Neural cell (in vitro differentiated cells): ENCODE measurements at regions not wholly inside any gene's neighbourhood (a gene's known extent, or its start where the extent isn't known, plus 50 kb on each side); places are given as distances from the start of the nearest gene placed in this dataset.

Experiments
- H2AFZ ChIP-seq: fragments of 200-600, 300-800 bp; sonication (generic), shearing (Covaris generic); 2 replicates; pipeline ENCODE4 v1.6.0; 2014; ENCODE audit warnings: low read depth, mild to moderate bottlenecking, antibody characterized with exemption, low read length, moderate library complexity
- H3F3A ChIP-seq: fragments of 200-600 bp; shearing (Covaris generic); 2 replicates; pipeline ENCODE4 v1.6.1; 2016; ENCODE audit warnings: mild to moderate bottlenecking, moderate library complexity, mixed read lengths, antibody characterized with exemption, low read length; ENCODE audit not compliant: insufficient read depth, poor library complexity, severe bottlenecking
- H3K27ac ChIP-seq: fragments of 200-600, 300-800 bp; sonication (generic), shearing (Covaris generic); 2 replicates; pipeline ENCODE4 v1.5.1; 2014; ENCODE audit warnings: mild to moderate bottlenecking, low read length, moderate library complexity
- H3K27me3 ChIP-seq: fragments of 300-800, 200-600 bp; sonication (generic), shearing (Covaris generic); 2 replicates; pipeline ENCODE4 v1.6.0; 2014; ENCODE audit warnings: mild to moderate bottlenecking, low read depth, low read length, moderate library complexity; ENCODE audit not compliant: insufficient read depth
- H3K36me3 ChIP-seq: fragments of 300-800, 200-600 bp; sonication (generic), shearing (Covaris generic); 2 replicates; pipeline ENCODE4 v1.5.1; 2014; ENCODE audit warnings: mild to moderate bottlenecking, antibody characterized with exemption, low read length, moderate library complexity; ENCODE audit not compliant: insufficient read depth
- H3K4me2 ChIP-seq: fragments of 300-800, 200-600 bp; sonication (generic), shearing (Covaris generic); 2 replicates; pipeline ENCODE4 v1.6.0; 2014; ENCODE audit warnings: mild to moderate bottlenecking, low read length
- H3K4me3 ChIP-seq: fragments of 300-800, 200-600 bp; sonication (generic), shearing (Covaris generic); 2 replicates; pipeline ENCODE4 v1.5.1; 2014; ENCODE audit warnings: mild to moderate bottlenecking, low read length, moderate library complexity
- H3K79me2 ChIP-seq: fragments of 200-600 bp; shearing (Covaris generic); replicated peaks from 2 replicates; pipeline ENCODE4 v1.6.0; 2014; ENCODE audit warnings: mild to moderate bottlenecking, low read length, moderate library complexity; ENCODE audit not compliant: insufficient read depth
- H3K9ac ChIP-seq: fragments of 300-800, 200-600 bp; sonication (generic), shearing (Covaris generic); 2 replicates; pipeline ENCODE4 v1.6.1; 2016; ENCODE audit warnings: mild to moderate bottlenecking, low read length, mixed read lengths
- H3K9me2 ChIP-seq: fragments of 200-600 bp; shearing (Covaris generic); 2 replicates; pipeline ENCODE4 v1.6.1; 2016; ENCODE audit warnings: mild to moderate bottlenecking, low read length, mixed read lengths; ENCODE audit not compliant: insufficient read depth
- H3K9me3 ChIP-seq: fragments of 200-600, 300-800 bp; sonication (generic), shearing (Covaris generic); 2 replicates; pipeline ENCODE4 v1.6.1; 2016; ENCODE audit warnings: mild to moderate bottlenecking, mixed run types, low read length, moderate library complexity, mixed read lengths
- H4K20me1 ChIP-seq: fragments of 200-600 bp; shearing (Covaris generic); 2 replicates; pipeline ENCODE4 v1.6.1; 2016; ENCODE audit warnings: mild to moderate bottlenecking, mixed run types; ENCODE audit not compliant: insufficient read depth
- EP300 ChIP-seq: fragments of 450-650 bp; conservative IDR thresholded peaks from 2 replicates; pipeline ENCODE4 v1.6.1; 2014; ENCODE audit warnings: antibody characterized with exemption, mild to moderate bottlenecking, moderate library complexity; ENCODE audit not compliant: poor library complexity, severe bottlenecking
- EZH2 ChIP-seq: fragments of 200-600, 300-800 bp; shearing (Covaris generic), sonication (generic); IDR thresholded peaks from 2 replicates; pipeline ENCODE4 v1.6.1; 2014; ENCODE audit warnings: antibody characterized with exemption, low read length, borderline replicate concordance, mild to moderate bottlenecking; ENCODE audit not compliant: insufficient read depth, poor library complexity, severe bottlenecking
- MXI1 ChIP-seq: fragments of 450-650 bp; conservative IDR thresholded peaks from 2 replicates; pipeline ENCODE4 v1.6.1; 2014; ENCODE audit warnings: antibody characterized with exemption, mild to moderate bottlenecking; ENCODE audit not compliant: poor library complexity, severe bottlenecking
- POLR2AphosphoS5 ChIP-seq: IDR thresholded peaks from 2 replicates; pipeline ENCODE4 v1.6.1; 2012
- RAD21 ChIP-seq: fragments of 450-650 bp; conservative IDR thresholded peaks from 2 replicates; pipeline ENCODE4 v1.6.1; 2014; ENCODE audit warnings: antibody characterized with exemption, mild to moderate bottlenecking, moderate library complexity
- REST ChIP-seq: IDR thresholded peaks from 2 replicates; pipeline ENCODE4 v1.6.1; 2012; ENCODE audit warnings: borderline replicate concordance
- SMC3 ChIP-seq: fragments of 450-650 bp; conservative IDR thresholded peaks from 2 replicates; pipeline ENCODE4 v1.6.1; 2014; ENCODE audit warnings: antibody characterized with exemption, mild to moderate bottlenecking, moderate library complexity; ENCODE audit not compliant: poor library complexity
- TAF1 ChIP-seq: IDR thresholded peaks from 2 replicates; pipeline ENCODE4 v1.6.1; 2012; ENCODE audit warnings: low read depth
- TF ChIP-seq, protein P1 (sequence below): fragments of 450-650 bp; IDR thresholded peaks from 2 replicates; pipeline ENCODE4 v1.5.1; 2014; ENCODE audit warnings: antibody characterized with exemption, mild to moderate bottlenecking, moderate library complexity; ENCODE audit not compliant: poor library complexity, severe bottlenecking

- no peak for TF ChIP-seq RAD21
- TF ChIP-seq, protein P1, sequence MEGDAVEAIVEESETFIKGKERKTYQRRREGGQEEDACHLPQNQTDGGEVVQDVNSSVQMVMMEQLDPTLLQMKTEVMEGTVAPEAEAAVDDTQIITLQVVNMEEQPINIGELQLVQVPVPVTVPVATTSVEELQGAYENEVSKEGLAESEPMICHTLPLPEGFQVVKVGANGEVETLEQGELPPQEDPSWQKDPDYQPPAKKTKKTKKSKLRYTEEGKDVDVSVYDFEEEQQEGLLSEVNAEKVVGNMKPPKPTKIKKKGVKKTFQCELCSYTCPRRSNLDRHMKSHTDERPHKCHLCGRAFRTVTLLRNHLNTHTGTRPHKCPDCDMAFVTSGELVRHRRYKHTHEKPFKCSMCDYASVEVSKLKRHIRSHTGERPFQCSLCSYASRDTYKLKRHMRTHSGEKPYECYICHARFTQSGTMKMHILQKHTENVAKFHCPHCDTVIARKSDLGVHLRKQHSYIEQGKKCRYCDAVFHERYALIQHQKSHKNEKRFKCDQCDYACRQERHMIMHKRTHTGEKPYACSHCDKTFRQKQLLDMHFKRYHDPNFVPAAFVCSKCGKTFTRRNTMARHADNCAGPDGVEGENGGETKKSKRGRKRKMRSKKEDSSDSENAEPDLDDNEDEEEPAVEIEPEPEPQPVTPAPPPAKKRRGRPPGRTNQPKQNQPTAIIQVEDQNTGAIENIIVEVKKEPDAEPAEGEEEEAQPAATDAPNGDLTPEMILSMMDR: no peak
- no peak for TF ChIP-seq EP300
- no peak for TF ChIP-seq MXI1
- H4K20me1 ChIP-seq: no peaks in the 10 kb centered on the region
- no peaks in the 10 kb centered on the region for H3K79me2 ChIP-seq
- H3K4me2 ChIP-seq: no peak overlapping the region
- no peak overlapping the region for H2AFZ ChIP-seq
- H3K9me2 ChIP-seq: no peaks in the 10 kb centered on the region
- H3K4me3 ChIP-seq: no peak overlapping the region
- no peaks in the 10 kb centered on the region for H3K27me3 ChIP-seq
- H3F3A ChIP-seq: no peaks in the 10 kb centered on the region
- no peak overlapping the region for H3K27ac ChIP-seq
- H3K36me3 ChIP-seq: no peaks in the 10 kb centered on the region
- H3K9me3 ChIP-seq: no peaks in the 10 kb centered on the region
- no peak overlapping the region for H3K9ac ChIP-seq
These were observed 101.9 kb upstream of the EFNA5 start for GRCh38 chr5:107772418-107773310.

- no peaks in the 10 kb centered on the region for H3K79me2 ChIP-seq
- H3K4me3 ChIP-seq: no peak overlapping the region
- no peak for TF ChIP-seq EZH2
- TF ChIP-seq SMC3: no peak
- no peak for TF ChIP-seq RAD21
- no peak for TF ChIP-seq MXI1
- TF ChIP-seq, protein P1: no peak
- no peak for TF ChIP-seq TAF1
- TF ChIP-seq POLR2AphosphoS5: no peak
- TF ChIP-seq REST: no peak
- TF ChIP-seq EP300: no peak
- no peaks in the 10 kb centered on the region for H3K36me3 ChIP-seq
- no peak overlapping the region for H2AFZ ChIP-seq
- no peak overlapping the region for H3K4me2 ChIP-seq
- H3K9me3 ChIP-seq: no peaks in the 10 kb centered on the region
- H3K27ac ChIP-seq: no peak overlapping the region
- H4K20me1 ChIP-seq: no peaks in the 10 kb centered on the region
- no peaks in the 10 kb centered on the region for H3F3A ChIP-seq
- no peaks in the 10 kb centered on the region for H3K27me3 ChIP-seq
- no peak overlapping the region for H3K9ac ChIP-seq
- H3K9me2 ChIP-seq: no peaks in the 10 kb centered on the region
These were observed 101.2 kb upstream of the EFNA5 start for GRCh38 chr5:107771926-107772325.
